Activated CD4-positive, alpha-beta T cell treated with anti-CD3 and anti-CD28 coated beads, Interleukin-2, amount 50 U/mL, for 24 hours (primary cell): ENCODE measurements at regions not wholly inside any gene's neighbourhood (a gene's known extent, or its start where the extent isn't known, plus 50 kb on each side); places are given as distances from the start of the nearest gene placed in this dataset.
"Not testable (repeated sequence)": the region's sequence is repeated elsewhere in the genome, so short reads cannot be mapped to it uniquely, and the experiment has no call there.

Experiments used
- DNase-seq, 2 donors: peaks; one replicate each; pipeline ENCODE4 v3.0.0-alpha.2; 2020; ENCODE audit warnings: low read depth in 1 of 2, low spot score in 1 of 2

GRCh38 chr7:101707587-101707986 is 78.5 kb upstream of the MYL10 start:
- no peak for DNase-seq

GRCh38 chr7:101708223-101708622 is 79.1 kb upstream of the MYL10 start:
- no peak for DNase-seq

GRCh38 chr7:101712652-101713051 is 83.6 kb upstream of the MYL10 start:
- no peak for DNase-seq

- no peak for DNase-seq
Observed at GRCh38 chr7:101714097-101714496, 85.0 kb upstream of the MYL10 start.

GRCh38 chr7:101717628-101718357 is 88.7 kb upstream of the MYL10 start:
- DNase-seq: no peak

- no peak for DNase-seq
Observed at GRCh38 chr7:101718363-101719122, 89.4 kb upstream of the MYL10 start.

GRCh38 chr7:101719123-101719470 is 90.0 kb upstream of the MYL10 start:
- DNase-seq: no peak

GRCh38 chr7:101720324-101720723 is 91.2 kb upstream of the MYL10 start:
- no peak for DNase-seq

GRCh38 chr7:101722247-101722646 is 93.2 kb upstream of the MYL10 start:
- no peak for DNase-seq

- no peak for DNase-seq
Observed at GRCh38 chr7:101723835-101724234, 93.6 kb upstream of the CUX1 start.

- no peak for DNase-seq
Observed at GRCh38 chr7:101724957-101725356, 92.5 kb upstream of the CUX1 start.

GRCh38 chr7:101725921-101726320 is 91.5 kb upstream of the CUX1 start:
- no peak for DNase-seq

GRCh38 chr7:101727184-101727583 is 90.2 kb upstream of the CUX1 start:
- DNase-seq: no peak

GRCh38 chr7:101728128-101728527 is 89.3 kb upstream of the CUX1 start:
- DNase-seq: no peak

GRCh38 chr7:101728873-101729240 is 88.6 kb upstream of the CUX1 start:
- not testable (repeated sequence) for DNase-seq

- no peak for DNase-seq
Observed at GRCh38 chr7:101729241-101729883, 88.1 kb upstream of the CUX1 start.

GRCh38 chr7:101731502-101732084 is 85.8 kb upstream of the CUX1 start:
- no peak for DNase-seq

GRCh38 chr7:101733713-101734475 is 83.5 kb upstream of the CUX1 start:
- no peak for DNase-seq

GRCh38 chr7:101736084-101736483 is 81.3 kb upstream of the CUX1 start:
- no peak for DNase-seq

GRCh38 chr7:101739775-101740398 is 77.5 kb upstream of the CUX1 start:
- no peak for DNase-seq
